Mucosa of gallbladder (tissue), 1 donor: ENCODE measurements at regions not wholly inside any gene's neighbourhood (a gene's known extent, or its start where the extent isn't known, plus 50 kb on each side); places are given as distances from the start of the nearest gene placed in this dataset.
"Not testable (repeated sequence)": the region's sequence is repeated elsewhere in the genome, so short reads cannot be mapped to it uniquely, and the experiment has no call there.

Experiments
- DNase-seq: peaks from one replicate; pipeline ENCODE4 v3.0.0-alpha.2; 2020; ENCODE audit warnings: low spot score
- donor health status: DM: no; HTN: no; CAD: no.

GRCh38 chr6:130610303-130610702 lies 216.9 kb upstream of the SMLR1 start:
- no peak for DNase-seq

DNA sequence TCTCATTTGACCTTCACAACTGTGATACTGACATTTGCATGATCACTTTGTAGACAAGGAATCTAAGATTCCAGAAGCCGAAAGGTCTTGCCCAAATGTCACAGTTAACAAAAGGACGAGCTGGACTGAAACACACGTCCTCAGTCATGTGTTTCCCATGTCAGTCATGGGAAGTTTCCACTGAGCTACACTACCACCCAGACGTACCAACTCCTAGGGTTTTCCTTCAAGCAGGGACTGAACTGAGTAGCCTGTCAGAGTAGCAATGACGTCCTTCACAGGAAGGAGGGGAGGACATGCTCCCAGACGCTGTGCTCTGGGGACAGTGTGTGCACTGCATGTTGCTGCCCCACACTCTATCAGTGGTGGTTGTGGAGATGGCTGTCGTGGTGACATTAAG lies 215.8 kb upstream of the SMLR1 start:
- no peak for DNase-seq

DNA sequence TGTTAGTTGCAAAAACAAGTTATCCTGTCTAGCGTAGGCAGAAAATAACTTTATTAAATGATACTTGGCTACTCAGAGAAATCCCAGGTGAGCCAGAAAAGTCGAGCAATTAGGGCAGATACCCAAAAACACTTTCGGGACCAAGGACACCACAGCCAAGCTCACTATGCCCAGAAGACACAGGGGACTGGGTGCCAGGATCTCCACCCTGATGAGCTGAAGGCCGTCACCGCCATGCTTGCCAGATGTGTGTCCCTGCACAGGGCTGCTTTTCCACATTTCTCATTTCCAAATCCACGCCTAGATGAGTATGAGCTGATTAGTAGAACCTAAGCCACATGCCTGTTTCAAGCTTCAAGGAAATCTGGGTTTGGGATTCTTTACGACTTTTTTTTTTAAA lies 214.0 kb upstream of the SMLR1 start:
- DNase-seq: no peak

GRCh38 chr6:130615816-130616215 lies 211.4 kb upstream of the SMLR1 start:
- DNase-seq: no peak

GRCh38 chr6:130617658-130618057 lies 209.5 kb upstream of the SMLR1 start:
- DNase-seq: no peak

- DNase-seq: not testable (repeated sequence)
Measured at GRCh38 chr6:130618806-130619205, 208.4 kb upstream of the SMLR1 start.

- DNase-seq: no peak
Measured at GRCh38 chr6:130620338-130620781, 206.8 kb upstream of the SMLR1 start.

GRCh38 chr6:130622142-130622541 lies 205.1 kb upstream of the SMLR1 start:
- DNase-seq: no peak

DNA sequence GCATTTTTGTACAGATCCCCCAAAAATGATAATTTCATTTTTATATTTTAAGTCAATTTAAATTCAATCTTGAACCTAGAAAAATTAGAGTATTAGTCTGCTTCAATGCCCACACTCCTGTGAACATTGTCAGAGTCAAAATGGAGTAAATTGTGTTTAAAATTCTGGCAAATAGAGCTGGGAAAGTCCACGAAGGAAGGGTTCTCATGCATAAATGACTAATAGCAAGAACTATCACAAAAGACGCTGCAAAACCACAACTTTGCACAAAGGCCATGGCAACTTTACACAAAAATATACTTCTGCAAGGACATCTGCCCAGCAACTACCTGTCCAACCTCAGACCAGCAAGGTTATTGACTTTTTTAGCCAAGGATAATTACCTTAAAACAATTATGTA lies 203.2 kb upstream of the SMLR1 start:
- DNase-seq: no peak

DNA sequence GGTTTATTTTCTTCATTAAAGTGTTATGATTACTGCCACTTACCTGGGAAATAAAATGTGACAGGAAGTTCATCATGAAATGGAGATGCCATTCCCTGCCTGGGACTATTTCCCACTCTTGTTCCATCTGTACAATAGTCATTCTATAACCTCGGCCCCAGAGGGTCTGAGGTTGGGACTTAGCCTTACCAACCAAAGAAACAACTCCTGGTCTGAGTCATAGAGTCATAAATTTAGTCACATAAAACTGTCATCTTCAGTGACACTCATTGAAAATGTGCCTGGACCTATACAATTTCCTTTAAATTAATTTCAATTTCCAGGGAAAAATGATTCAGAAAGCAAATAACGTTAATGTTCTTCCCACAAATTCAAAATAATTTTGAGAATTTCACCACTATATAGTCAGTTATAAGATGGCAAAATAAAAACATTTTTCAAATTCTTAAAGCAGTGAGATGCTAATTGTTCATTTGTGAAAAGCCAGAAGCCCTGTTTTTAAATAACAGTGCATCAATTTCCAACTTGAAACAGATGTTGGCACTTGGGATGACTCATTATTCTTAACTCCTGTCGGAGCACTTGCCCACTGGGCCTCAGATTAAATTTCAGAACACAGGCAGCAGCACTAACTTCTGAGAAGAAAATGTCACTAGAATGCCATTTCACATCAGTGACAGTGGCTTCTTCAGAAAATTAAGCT lies 201.2 kb upstream of the SMLR1 start:
- no peak for DNase-seq

DNA sequence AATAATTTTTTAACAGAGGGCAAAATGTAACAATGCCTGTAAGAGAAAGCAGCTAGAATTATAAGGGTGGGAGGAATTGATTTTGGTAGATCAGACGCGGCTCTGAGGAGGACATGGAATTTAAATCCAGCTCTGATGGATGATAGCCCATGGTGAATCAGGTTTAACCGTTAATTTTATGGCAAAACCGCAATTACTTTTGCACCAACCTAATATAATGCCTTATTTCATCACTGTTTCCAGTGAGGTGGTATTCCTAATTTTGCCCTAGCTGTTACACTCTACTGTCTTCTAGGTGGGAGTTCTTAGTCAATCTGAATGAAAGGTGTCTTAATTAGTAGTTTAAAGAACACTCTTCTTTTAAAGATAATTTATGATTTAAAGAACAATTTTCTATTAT lies 198.3 kb upstream of the SMLR1 start:
- DNase-seq: no peak

- no peak for DNase-seq
Measured at GRCh38 chr6:130629640-130630039, 197.6 kb upstream of the SMLR1 start.

- no peak for DNase-seq
Measured at GRCh38 chr6:130632277-130632676, 194.9 kb upstream of the SMLR1 start.

DNA sequence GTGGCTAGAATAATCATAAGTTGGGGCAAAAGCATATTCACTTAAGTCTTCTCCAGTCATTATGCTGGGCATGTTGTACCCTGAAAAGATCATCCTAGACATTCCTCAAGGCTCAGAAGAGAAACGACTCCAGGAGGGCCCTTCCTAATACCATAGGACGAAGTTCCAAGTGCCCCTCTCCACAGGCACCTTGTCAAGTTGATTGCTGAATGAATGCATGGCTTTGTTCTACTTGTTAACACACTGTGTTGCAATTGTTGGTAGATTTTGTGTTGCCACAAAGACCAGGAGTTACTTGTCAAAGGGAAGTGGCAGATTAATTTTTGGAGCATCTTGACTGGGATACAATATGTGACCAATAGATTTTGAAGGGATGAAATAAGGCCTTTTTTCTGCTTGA lies 194.3 kb upstream of the SMLR1 start:
- no peak for DNase-seq

DNA sequence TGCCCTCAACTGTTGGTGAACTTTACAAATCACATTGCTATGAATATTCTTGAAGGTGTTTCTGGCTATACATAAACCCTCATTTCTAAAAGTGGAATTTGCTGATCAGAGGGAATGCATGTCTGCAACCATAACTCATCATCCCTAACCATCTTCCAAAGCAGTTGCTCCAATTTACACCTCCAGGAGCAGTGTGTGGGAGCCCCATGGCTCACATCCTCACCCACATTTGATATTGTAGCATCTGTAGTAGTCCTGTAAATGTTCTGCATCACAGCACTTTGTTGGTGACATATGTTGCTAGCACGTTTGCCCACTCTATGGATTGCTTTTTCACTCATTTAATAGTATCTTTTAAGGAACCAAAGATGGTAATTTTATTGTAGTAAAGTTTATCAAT lies 183.8 kb upstream of the SMLR1 start:
- no peak for DNase-seq

DNA sequence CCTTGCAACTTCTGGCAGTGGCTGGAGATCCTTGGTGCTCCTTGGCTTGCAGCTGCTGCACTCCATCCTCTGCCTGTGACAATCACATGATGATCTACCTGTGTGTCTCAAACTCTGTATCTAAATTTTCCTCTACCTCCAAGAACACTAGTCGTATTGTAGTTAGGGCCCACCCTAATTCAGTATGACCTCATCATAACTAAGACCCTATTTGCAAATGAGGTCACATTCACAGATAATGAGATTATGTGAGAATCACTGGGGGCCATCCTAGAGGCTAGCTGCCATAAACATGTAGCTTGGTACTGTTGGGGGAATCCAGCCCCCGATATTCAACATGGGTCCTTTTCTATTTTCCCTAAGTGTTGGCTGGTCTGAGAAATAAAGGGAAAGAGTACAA lies 183.0 kb upstream of the SMLR1 start:
- DNase-seq: no peak

DNA sequence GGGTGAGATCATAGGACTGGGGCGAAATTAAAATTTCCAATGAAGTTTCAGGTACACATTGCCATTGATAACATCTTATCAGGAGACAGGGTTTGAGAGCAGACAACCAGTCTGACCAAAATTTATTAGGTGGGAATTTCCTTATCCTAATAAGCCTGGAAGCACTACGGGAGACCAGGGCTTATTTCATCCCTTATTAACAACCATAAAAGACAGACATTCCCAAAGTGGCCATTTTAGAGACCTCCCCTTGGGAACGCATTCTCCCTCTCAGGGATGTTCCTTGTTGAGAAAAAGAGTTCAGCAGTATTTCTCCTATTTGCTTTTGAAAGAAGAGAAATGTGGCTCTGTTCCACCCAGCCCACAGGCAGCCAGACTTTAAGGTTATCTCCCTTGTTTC lies 182.4 kb upstream of the SMLR1 start:
- not testable (repeated sequence) for DNase-seq

DNA sequence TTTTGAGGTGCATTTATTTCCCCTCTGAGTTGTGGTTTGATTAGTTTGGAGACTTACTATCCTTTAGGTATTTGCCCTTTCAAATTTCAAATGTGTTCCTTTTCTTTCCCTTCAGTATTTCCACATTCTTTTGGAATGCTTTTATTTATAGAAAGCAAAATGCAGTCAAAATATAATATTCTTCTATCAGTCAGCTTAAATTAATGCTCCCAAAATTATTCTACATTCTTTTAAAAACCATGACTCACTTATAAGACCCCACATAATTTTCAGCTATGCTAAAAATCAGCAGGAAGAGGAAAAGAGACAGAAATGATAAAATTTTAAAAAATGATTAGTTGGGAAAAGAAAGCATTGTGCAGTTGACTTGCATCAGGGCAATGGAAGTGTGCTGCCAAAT lies 180.0 kb upstream of the SMLR1 start:
- no peak for DNase-seq

DNA sequence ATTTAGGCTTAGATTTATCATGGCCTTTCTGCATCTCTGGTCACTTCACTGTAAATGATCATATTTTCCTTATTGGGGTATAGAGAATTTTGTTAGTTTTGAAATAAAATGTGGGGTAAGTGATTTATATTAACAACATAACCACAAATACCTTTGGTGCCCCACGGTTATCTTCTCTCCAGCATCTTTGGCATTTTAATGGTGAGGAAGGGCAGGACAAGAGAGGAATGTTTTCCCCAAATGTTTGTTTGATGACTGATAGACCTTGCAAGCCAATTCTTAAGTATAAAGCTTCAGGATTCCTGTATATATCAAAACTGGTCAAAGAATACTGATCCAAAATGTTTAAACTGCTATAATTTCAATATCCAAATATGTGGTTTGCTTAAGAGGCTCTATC lies 171.6 kb upstream of the SMLR1 start:
- DNase-seq: no peak

DNA sequence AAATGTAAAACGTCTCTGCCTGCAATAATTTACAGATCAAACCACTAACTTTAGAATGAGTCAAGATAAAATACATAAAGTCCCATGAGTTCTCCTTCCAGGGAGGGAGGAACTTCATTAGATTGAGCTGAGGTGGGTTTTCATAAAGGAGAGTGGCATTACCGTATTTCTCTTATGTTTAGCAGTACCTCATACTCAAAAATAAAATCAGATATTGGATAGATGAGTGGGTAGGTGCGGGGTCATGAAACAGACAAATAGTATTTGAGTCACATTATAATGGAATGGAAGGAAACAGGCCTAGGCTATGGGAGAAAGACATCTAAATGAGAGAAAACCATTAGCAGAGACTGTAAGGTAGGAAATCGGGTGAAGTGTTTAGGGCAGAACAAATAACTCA lies 166.1 kb upstream of the SMLR1 start:
- DNase-seq: no peak

- DNase-seq: no peak
Measured at GRCh38 chr6:130666786-130667185, 160.4 kb upstream of the SMLR1 start.

GRCh38 chr6:130670142-130670541 lies 157.1 kb upstream of the SMLR1 start:
- DNase-seq: no peak

- no peak for DNase-seq
Measured at GRCh38 chr6:130671119-130671518, 156.1 kb upstream of the SMLR1 start.

GRCh38 chr6:130671577-130671976 lies 155.6 kb upstream of the SMLR1 start:
- no peak for DNase-seq
